CD8-positive, alpha-beta memory T cell (primary cell): ENCODE measurements at regions not wholly inside any gene's neighbourhood (a gene's known extent, or its start where the extent isn't known, plus 50 kb on each side); places are given as distances from the start of the nearest gene placed in this dataset.

Experiments
- CTCF ChIA-PET: fragments of 350-600 bp; sonication (Branson Sonifier 250); formaldehyde crosslinking; loops from one replicate; lab custom pipeline; 2021; ENCODE audit warnings: antibody characterized with exemption; lab: Charles Lee
- POLR2A ChIA-PET: fragments of 350-600 bp; sonication (Branson Sonifier 250); formaldehyde crosslinking; loops from one replicate; lab custom pipeline; 2021; ENCODE audit warnings: antibody characterized with exemption; lab: Charles Lee
- DNase-seq, 5 donors: peaks; one replicate each; pipeline versions ENCODE4 v3.0.0 to v3.0.0-alpha.2; 2020 to 2022; ENCODE audit warnings: mixed read lengths in 1 of 5
- H3K27ac ChIP-seq: one replicate; pipeline ENCODE4 v1.7.0; 2013; ENCODE audit warnings: low read depth, mild to moderate bottlenecking, low read length, moderate library complexity
- H3K27me3 ChIP-seq: 2 replicates; pipeline ENCODE4 v1.7.0; 2013; ENCODE audit warnings: low read length, mild to moderate bottlenecking; ENCODE audit not compliant: insufficient read depth, poor library complexity, severe bottlenecking
- H3K36me3 ChIP-seq: 2 replicates; pipeline ENCODE4 v1.7.0; 2013; ENCODE audit warnings: mild to moderate bottlenecking, low read length, moderate library complexity; ENCODE audit not compliant: insufficient read depth
- H3K4me1 ChIP-seq: 2 replicates; pipeline ENCODE4 v1.7.0; 2013; ENCODE audit warnings: mild to moderate bottlenecking, low read length, moderate library complexity; ENCODE audit not compliant: insufficient read depth
- H3K4me3 ChIP-seq: 2 replicates; pipeline ENCODE4 v1.7.0; 2013; ENCODE audit warnings: mild to moderate bottlenecking, low read length
- H3K9me3 ChIP-seq: 2 replicates; pipeline ENCODE4 v1.7.0; 2013; ENCODE audit warnings: mild to moderate bottlenecking, low read length
- H3K27ac Mint-ChIP-seq, 8 donors: one replicate each; pipeline ENCODE4 v1.8.0; 2020 to 2021; ENCODE audit warnings: mixed read lengths in 8 of 8, mild to moderate bottlenecking in 6 of 8, inconsistent platforms in 3 of 8, moderate library complexity in 3 of 8
- H3K27me3 Mint-ChIP-seq, 2 donors: one replicate each; pipeline ENCODE4 v1.8.0; 2020 to 2021; ENCODE audit warnings: mixed read lengths in 2 of 2, mild to moderate bottlenecking in 1 of 2, moderate library complexity in 1 of 2
- H3K36me3 Mint-ChIP-seq, 3 donors: one replicate each; pipeline ENCODE4 v1.8.0; 2020 to 2021; ENCODE audit warnings: mixed read lengths in 3 of 3, inconsistent platforms in 1 of 3, mild to moderate bottlenecking in 1 of 3
- H3K4me1 Mint-ChIP-seq, 3 donors: one replicate each; pipeline ENCODE4 v1.8.0; 2020 to 2021; ENCODE audit warnings: mixed read lengths in 3 of 3, inconsistent platforms in 1 of 3, mild to moderate bottlenecking in 1 of 3
- H3K4me3 Mint-ChIP-seq, 7 donors: one replicate each; pipeline ENCODE4 v1.8.0; 2020 to 2021; ENCODE audit warnings: mixed read lengths in 7 of 7, mild to moderate bottlenecking in 6 of 7, moderate library complexity in 4 of 7, inconsistent platforms in 2 of 7
- H3K9me3 Mint-ChIP-seq, 5 donors: one replicate each; pipeline ENCODE4 v1.8.0; 2020 to 2022; ENCODE audit warnings: mixed read lengths in 5 of 5, mild to moderate bottlenecking in 3 of 5, moderate library complexity in 2 of 5, inconsistent platforms in 1 of 5

- no peaks in the 10 kb centered on the region for H3K27me3 ChIP-seq
- H3K36me3 ChIP-seq: no peaks in the 10 kb centered on the region
- no peak for DNase-seq
- Mint-ChIP-seq H3K27ac (peak overlapping the region in 1 of 8 donors; percentile 13), H3K9me3 (peaks cover 0 to 13% (median 0%) of the 10 kb centered on the region in 5 donors), H3K4me3 (no peak overlapping the region), H3K27me3 (no peaks in the 10 kb centered on the region), H3K4me1 (no peaks in the 10 kb centered on the region), H3K36me3 (no peaks in the 10 kb centered on the region)
- H3K4me1 ChIP-seq: no peaks in the 10 kb centered on the region
- no peak overlapping the region for H3K4me3 ChIP-seq
- POLR2A ChIA-PET: no interaction called here
- CTCF ChIA-PET: no interaction called here
- no peaks in the 10 kb centered on the region for H3K9me3 ChIP-seq
- no peak overlapping the region for H3K27ac ChIP-seq
Measured at GRCh38 chr2:150042500-150043171, 444.8 kb downstream of the RND3 start.

- Histone ChIP-seq H3K36me3 (no peaks in the 10 kb centered on the region), H3K27ac (no peak overlapping the region), H3K27me3 (no peaks in the 10 kb centered on the region), H3K4me1 (no peaks in the 10 kb centered on the region), H3K9me3 (no peaks in the 10 kb centered on the region), H3K4me3 (no peak overlapping the region)
- peak overlapping the region in 1 of 8 donors; percentile 4 for H3K27ac Mint-ChIP-seq
- no peaks in the 10 kb centered on the region for H3K4me1 Mint-ChIP-seq
- POLR2A ChIA-PET: no interaction called here
- H3K9me3 Mint-ChIP-seq: peaks cover 0 to 13% (median 0%) of the 10 kb centered on the region in 5 donors
- no peaks in the 10 kb centered on the region for H3K36me3 Mint-ChIP-seq
- DNase-seq: no peak
- CTCF ChIA-PET: no interaction called here
- H3K27me3 Mint-ChIP-seq: no peaks in the 10 kb centered on the region
- H3K4me3 Mint-ChIP-seq: no peak overlapping the region
Measured at GRCh38 chr2:150041722-150042425, 445.6 kb downstream of the RND3 start.

GRCh38 chr2:150036622-150037021 is 449.0 kb upstream of the MMADHC start:
- ChIA-PET POLR2A (no interaction called here), CTCF (interaction anchor here (1.4 kb wide), 1 partner anchor 19 kb away, joined by 4 read pairs; no protein-coding TSS in a partner anchor)
- no peaks in the 10 kb centered on the region for H3K27me3 ChIP-seq
- H3K9me3 ChIP-seq: no peaks in the 10 kb centered on the region
- Mint-ChIP-seq H3K27ac (no peak overlapping the region), H3K9me3 (peaks cover 0 to 9% (median 3%) of the 10 kb centered on the region in 5 donors), H3K36me3 (no peaks in the 10 kb centered on the region), H3K4me3 (no peak overlapping the region), H3K4me1 (no peaks in the 10 kb centered on the region), H3K27me3 (no peaks in the 10 kb centered on the region)
- H3K27ac ChIP-seq: no peak overlapping the region
- DNase-seq: no peak
- no peaks in the 10 kb centered on the region for H3K36me3 ChIP-seq
- H3K4me3 ChIP-seq: no peak overlapping the region
- H3K4me1 ChIP-seq: no peaks in the 10 kb centered on the region

- ChIA-PET POLR2A (no interaction called here), CTCF (no interaction called here)
- Histone ChIP-seq H3K9me3 (no peaks in the 10 kb centered on the region), H3K27me3 (no peaks in the 10 kb centered on the region), H3K36me3 (no peaks in the 10 kb centered on the region), H3K4me1 (no peaks in the 10 kb centered on the region), H3K27ac (no peak overlapping the region), H3K4me3 (no peak overlapping the region)
- Mint-ChIP-seq H3K4me3 (no peak overlapping the region), H3K27ac (no peak overlapping the region), H3K27me3 (no peaks in the 10 kb centered on the region), H3K9me3 (peaks cover 0 to 7% (median 3%) of the 10 kb centered on the region in 5 donors), H3K4me1 (no peaks in the 10 kb centered on the region), H3K36me3 (no peaks in the 10 kb centered on the region)
- no peak for DNase-seq
Measured at GRCh38 chr2:150034665-150035064, 447.1 kb upstream of the MMADHC start.

- no peaks in the 10 kb centered on the region for H3K27me3 Mint-ChIP-seq
- H3K9me3 Mint-ChIP-seq: peaks cover 0 to 5% (median 0%) of the 10 kb centered on the region in 5 donors
- no peaks in the 10 kb centered on the region for H3K4me1 ChIP-seq
- H3K27me3 ChIP-seq: no peaks in the 10 kb centered on the region
- no peaks in the 10 kb centered on the region for H3K36me3 Mint-ChIP-seq
- ChIA-PET CTCF (no interaction called here), POLR2A (no interaction called here)
- H3K9me3 ChIP-seq: no peaks in the 10 kb centered on the region
- H3K4me3 Mint-ChIP-seq: no peak overlapping the region
- H3K27ac ChIP-seq: no peak overlapping the region
- no peak overlapping the region for H3K27ac Mint-ChIP-seq
- no peaks in the 10 kb centered on the region for H3K4me1 Mint-ChIP-seq
- no peaks in the 10 kb centered on the region for H3K36me3 ChIP-seq
- H3K4me3 ChIP-seq: no peak overlapping the region
- DNase-seq: no peak
Measured at GRCh38 chr2:150030436-150031190, 443.0 kb upstream of the MMADHC start.

- H3K36me3 ChIP-seq: no peaks in the 10 kb centered on the region
- no peaks in the 10 kb centered on the region for H3K36me3 Mint-ChIP-seq
- CTCF ChIA-PET: no interaction called here
- H3K27me3 ChIP-seq: no peaks in the 10 kb centered on the region
- H3K9me3 Mint-ChIP-seq: no peaks in the 10 kb centered on the region
- no peaks in the 10 kb centered on the region for H3K4me1 Mint-ChIP-seq
- no peak overlapping the region for H3K27ac ChIP-seq
- H3K9me3 ChIP-seq: no peaks in the 10 kb centered on the region
- H3K27me3 Mint-ChIP-seq: no peaks in the 10 kb centered on the region
- H3K4me3 ChIP-seq: no peak overlapping the region
- POLR2A ChIA-PET: no interaction called here
- DNase-seq: no peak
- no peaks in the 10 kb centered on the region for H3K4me1 ChIP-seq
- no peak overlapping the region for H3K27ac Mint-ChIP-seq
- H3K4me3 Mint-ChIP-seq: no peak overlapping the region
Measured at GRCh38 chr2:150028322-150028721, 440.7 kb upstream of the MMADHC start.

GRCh38 chr2:150027164-150027563 is 439.6 kb upstream of the MMADHC start:
- CTCF ChIA-PET: no interaction called here

GRCh38 chr2:150023663-150024062 is 436.1 kb upstream of the MMADHC start:
- POLR2A ChIA-PET: no interaction called here
- Mint-ChIP-seq H3K4me3 (no peak overlapping the region), H3K36me3 (no peaks in the 10 kb centered on the region)

More at GRCh38 chr2:150027164-150027563, 439.6 kb upstream of the MMADHC start:
- no peaks in the 10 kb centered on the region for H3K9me3 ChIP-seq
- H3K27me3 ChIP-seq: no peaks in the 10 kb centered on the region
- no peaks in the 10 kb centered on the region for H3K4me1 Mint-ChIP-seq
- no peak overlapping the region for H3K4me3 ChIP-seq
- H3K9me3 Mint-ChIP-seq: no peaks in the 10 kb centered on the region
- no peak overlapping the region for H3K27ac ChIP-seq
- H3K36me3 Mint-ChIP-seq: no peaks in the 10 kb centered on the region
- POLR2A ChIA-PET: no interaction called here
- no peak overlapping the region for H3K27ac Mint-ChIP-seq
- H3K4me1 ChIP-seq: no peaks in the 10 kb centered on the region
- no peaks in the 10 kb centered on the region for H3K27me3 Mint-ChIP-seq
- no peak overlapping the region for H3K4me3 Mint-ChIP-seq
- H3K36me3 ChIP-seq: no peaks in the 10 kb centered on the region
- no peak for DNase-seq

More at GRCh38 chr2:150023663-150024062, 436.1 kb upstream of the MMADHC start:
- no peak overlapping the region for H3K27ac ChIP-seq
- H3K4me1 Mint-ChIP-seq: no peaks in the 10 kb centered on the region
- H3K27me3 Mint-ChIP-seq: no peaks in the 10 kb centered on the region
- peaks cover 0 to 3% (median 0%) of the 10 kb centered on the region in 5 donors for H3K9me3 Mint-ChIP-seq
- no peak for DNase-seq
- no peaks in the 10 kb centered on the region for H3K27me3 ChIP-seq
- CTCF ChIA-PET: no interaction called here
- H3K36me3 ChIP-seq: no peaks in the 10 kb centered on the region
- no peak overlapping the region for H3K4me3 ChIP-seq
- no peaks in the 10 kb centered on the region for H3K4me1 ChIP-seq
- no peak overlapping the region for H3K27ac Mint-ChIP-seq
- no peaks in the 10 kb centered on the region for H3K9me3 ChIP-seq
